Fibroblast of lung (primary cell): ENCODE measurements at regions not wholly inside any gene's neighbourhood (a gene's known extent, or its start where the extent isn't known, plus 50 kb on each side); places are given as distances from the start of the nearest gene placed in this dataset.

Experiments used
- DNase-seq, 2 donors: peaks; one replicate each; pipeline versions ENCODE4 v3.0.0 to v3.0.0-alpha.2; 2010; ENCODE audit warnings: low read depth in 2 of 2
- H2AFZ ChIP-seq: 2 replicates; pipeline ENCODE4 v1.5.1; 2012; ENCODE audit warnings: low read length, control low read depth, inconsistent platforms
- H3K27ac ChIP-seq: 2 replicates; pipeline ENCODE4 v1.5.1; 2011; ENCODE audit warnings: low read length, control low read depth; ENCODE audit not compliant: insufficient read depth
- H3K27me3 ChIP-seq: 2 replicates; pipeline ENCODE4 v1.5.1; 2011; ENCODE audit warnings: mild to moderate bottlenecking, low read length; ENCODE audit not compliant: control insufficient read depth, insufficient read depth
- H3K36me3 ChIP-seq: 2 replicates; pipeline ENCODE4 v1.5.1; 2011; ENCODE audit warnings: low read length; ENCODE audit not compliant: control insufficient read depth, insufficient read depth
- H3K4me1 ChIP-seq: 2 replicates; pipeline ENCODE4 v1.5.1; 2011; ENCODE audit warnings: low read length; ENCODE audit not compliant: control insufficient read depth, insufficient read depth; ENCODE audit errors: extremely low read depth
- H3K4me2 ChIP-seq: 2 replicates; pipeline ENCODE4 v1.5.1; 2011; ENCODE audit warnings: low read length, control low read depth; ENCODE audit not compliant: insufficient read depth; ENCODE audit errors: extremely low read depth
- H3K4me3 ChIP-seq, 4 experiments: fragments of 200-600 bp in 1 of 4; sonication (generic) in 1 of 4; replicated peaks in 1 of 4; 2 replicates each; pipeline ENCODE4 v1.5.1; 2011 to 2016; ENCODE audit warnings: low read length in 4 of 4, low read depth in 3 of 4, mild to moderate bottlenecking in 3 of 4, control low read depth in 2 of 4, inconsistent platforms in 1 of 4, mixed read lengths in 1 of 4; ENCODE audit not compliant: insufficient read depth in 1 of 4; ENCODE audit errors: control extremely low read depth in 1 of 4
- H3K79me2 ChIP-seq: 2 replicates; pipeline ENCODE4 v1.5.1; 2012; ENCODE audit warnings: mild to moderate bottlenecking, low read length, inconsistent platforms; ENCODE audit not compliant: control insufficient read depth, insufficient read depth
- H3K9ac ChIP-seq: 2 replicates; pipeline ENCODE4 v1.5.1; 2011; ENCODE audit warnings: mild to moderate bottlenecking, low read length, control low read depth; ENCODE audit not compliant: insufficient read depth
- H3K9me3 ChIP-seq: 2 replicates; pipeline ENCODE4 v1.5.1; 2012; ENCODE audit warnings: low read depth, low read length; ENCODE audit not compliant: control insufficient read depth, insufficient read depth
- H4K20me1 ChIP-seq: 2 replicates; pipeline ENCODE4 v1.5.1; 2011; ENCODE audit warnings: low read length; ENCODE audit not compliant: control insufficient read depth, insufficient read depth; ENCODE audit errors: extremely low read depth
- EZH2 ChIP-seq: IDR thresholded peaks from 2 replicates; pipeline ENCODE4 v1.5.1; 2012; ENCODE audit warnings: low read length, control low read depth, mild to moderate bottlenecking; ENCODE audit errors: missing control alignments
- TF ChIP-seq, protein P1 (sequence below), 2 donors: IDR thresholded peaks in 1 of 2; conservative IDR thresholded peaks in 1 of 2; 1 replicate in 1 of 2; 2 replicates in 1 of 2; pipeline ENCODE4 v1.5.1; 2011 to 2012; ENCODE audit warnings: low read length in 2 of 2, control low read depth in 1 of 2, inconsistent platforms in 1 of 2, low read depth in 1 of 2, mild to moderate bottlenecking in 1 of 2

DNA sequence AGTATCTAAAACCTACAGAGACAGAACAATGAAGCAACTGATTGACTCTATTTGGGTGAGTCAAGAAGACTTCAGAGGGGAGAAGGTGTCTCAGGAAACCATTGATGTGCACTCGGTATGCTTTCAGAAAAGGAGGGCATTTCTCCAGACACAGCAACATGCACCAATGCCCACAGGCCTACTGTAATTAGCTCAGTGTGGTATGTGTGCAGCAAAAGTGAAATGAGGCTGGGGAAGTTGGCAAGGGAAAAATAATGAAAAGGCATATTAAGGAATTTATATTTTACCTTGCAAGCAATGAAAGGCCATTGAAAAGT lies 158.4 kb upstream of the GRIP1 start:
- no peak for TF ChIP-seq EZH2
- TF ChIP-seq, protein P1, sequence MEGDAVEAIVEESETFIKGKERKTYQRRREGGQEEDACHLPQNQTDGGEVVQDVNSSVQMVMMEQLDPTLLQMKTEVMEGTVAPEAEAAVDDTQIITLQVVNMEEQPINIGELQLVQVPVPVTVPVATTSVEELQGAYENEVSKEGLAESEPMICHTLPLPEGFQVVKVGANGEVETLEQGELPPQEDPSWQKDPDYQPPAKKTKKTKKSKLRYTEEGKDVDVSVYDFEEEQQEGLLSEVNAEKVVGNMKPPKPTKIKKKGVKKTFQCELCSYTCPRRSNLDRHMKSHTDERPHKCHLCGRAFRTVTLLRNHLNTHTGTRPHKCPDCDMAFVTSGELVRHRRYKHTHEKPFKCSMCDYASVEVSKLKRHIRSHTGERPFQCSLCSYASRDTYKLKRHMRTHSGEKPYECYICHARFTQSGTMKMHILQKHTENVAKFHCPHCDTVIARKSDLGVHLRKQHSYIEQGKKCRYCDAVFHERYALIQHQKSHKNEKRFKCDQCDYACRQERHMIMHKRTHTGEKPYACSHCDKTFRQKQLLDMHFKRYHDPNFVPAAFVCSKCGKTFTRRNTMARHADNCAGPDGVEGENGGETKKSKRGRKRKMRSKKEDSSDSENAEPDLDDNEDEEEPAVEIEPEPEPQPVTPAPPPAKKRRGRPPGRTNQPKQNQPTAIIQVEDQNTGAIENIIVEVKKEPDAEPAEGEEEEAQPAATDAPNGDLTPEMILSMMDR (conservative IDR thresholded peaks at IDR 0.05 in 1 of 2, IDR thresholded peaks at IDR 0.05 in 1 of 2; ENCODE audit: low read depth in 1 of 2, low read length in 2 of 2) = no peak
- Histone ChIP-seq H3K79me2 (no peaks in the 10 kb centered on the region), H3K4me1 (no peaks in the 10 kb centered on the region), H3K9me3 (no peaks in the 10 kb centered on the region), H3K4me3 (no peak overlapping the region), H3K36me3 (no peaks in the 10 kb centered on the region), H3K9ac (no peak overlapping the region), H3K4me2 (no peak overlapping the region), H2AFZ (no peak overlapping the region), H3K27me3 (no peaks in the 10 kb centered on the region), H3K27ac (no peak overlapping the region), H4K20me1 (no peaks in the 10 kb centered on the region)
- no peak for DNase-seq

DNA sequence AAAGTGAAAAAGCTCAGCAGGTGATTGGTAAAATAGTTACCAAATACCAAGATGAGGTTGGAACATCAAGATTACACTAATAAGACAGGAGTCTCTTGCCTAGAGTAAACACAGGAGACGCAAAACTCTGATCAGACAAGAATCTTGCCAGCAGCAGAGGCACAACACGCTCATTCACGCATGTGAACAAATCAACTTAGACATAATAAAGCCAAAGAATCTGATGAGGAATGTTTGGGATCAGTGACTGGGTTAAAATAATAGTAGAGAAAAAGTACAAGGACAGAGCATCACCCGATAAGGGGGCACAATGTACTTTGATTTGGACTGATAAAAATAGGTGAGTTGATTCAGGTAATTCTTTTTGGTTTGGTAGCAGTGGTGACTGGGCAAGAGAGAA lies 159.5 kb upstream of the GRIP1 start:
- Histone ChIP-seq H3K27ac (no peak overlapping the region), H3K9me3 (no peaks in the 10 kb centered on the region), H3K9ac (no peak overlapping the region), H3K4me2 (no peak overlapping the region), H2AFZ (no peak overlapping the region), H3K4me1 (no peaks in the 10 kb centered on the region), H3K79me2 (no peaks in the 10 kb centered on the region), H4K20me1 (no peaks in the 10 kb centered on the region), H3K27me3 (no peaks in the 10 kb centered on the region), H3K4me3 (no peak overlapping the region), H3K36me3 (no peaks in the 10 kb centered on the region)
- no peak for DNase-seq
- TF ChIP-seq, protein P1 (conservative IDR thresholded peaks at IDR 0.05 in 1 of 2, IDR thresholded peaks at IDR 0.05 in 1 of 2; ENCODE audit: low read depth in 1 of 2, low read length in 2 of 2) = no peak
- no peak for TF ChIP-seq EZH2

DNA sequence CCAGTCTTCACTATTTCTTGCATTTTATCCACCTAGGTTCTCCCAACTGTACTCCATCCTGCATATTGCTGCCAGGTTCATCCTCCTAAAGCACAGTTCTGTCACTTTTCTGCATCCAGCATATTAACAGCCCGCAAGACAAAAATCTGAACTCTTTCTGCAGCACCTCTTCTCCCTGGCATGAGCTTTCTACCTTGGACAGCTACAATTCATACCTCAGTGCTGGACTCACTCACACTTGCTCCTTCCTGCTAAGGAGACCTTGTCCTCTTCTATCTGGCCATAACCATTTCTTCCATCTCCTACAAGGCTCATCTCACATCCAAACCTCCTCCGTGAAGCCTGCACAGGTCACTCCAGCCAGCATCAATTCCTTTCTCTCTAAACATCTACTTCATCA lies 170.1 kb upstream of the GRIP1 start:
- H3K36me3 ChIP-seq = no peaks in the 10 kb centered on the region
- no peaks in the 10 kb centered on the region for H3K4me1 ChIP-seq
- TF ChIP-seq, protein P1 (conservative IDR thresholded peaks at IDR 0.05 in 1 of 2, IDR thresholded peaks at IDR 0.05 in 1 of 2; ENCODE audit: low read depth in 1 of 2, low read length in 2 of 2) = no peak
- no peak for TF ChIP-seq EZH2
- H3K27ac ChIP-seq = no peak overlapping the region
- no peak overlapping the region for H3K9ac ChIP-seq
- no peak overlapping the region for H3K4me2 ChIP-seq
- no peak for DNase-seq
- no peak overlapping the region for H3K4me3 ChIP-seq
- no peaks in the 10 kb centered on the region for H3K79me2 ChIP-seq
- no peak overlapping the region for H2AFZ ChIP-seq
- no peaks in the 10 kb centered on the region for H4K20me1 ChIP-seq
- H3K27me3 ChIP-seq = no peaks in the 10 kb centered on the region
- H3K9me3 ChIP-seq = no peaks in the 10 kb centered on the region
